Karpas-422 (cell line): ENCODE measurements at regions not wholly inside any gene's neighbourhood (a gene's known extent, or its start where the extent isn't known, plus 50 kb on each side); places are given as distances from the start of the nearest gene placed in this dataset.
A peak's percentile ranks its signal among the peaks of the same experiment; 100 is the strongest.
"Not testable (repeated sequence)": the region's sequence is repeated elsewhere in the genome, so short reads cannot be mapped to it uniquely, and the experiment has no call there.

ENCODE experiments used
- DNase-seq: peaks from one replicate; pipeline ENCODE4 v3.0.0-alpha.2; 2015
- H2AFZ ChIP-seq: fragments of 200-600 bp; sonication (generic); 2 replicates; pipeline ENCODE4 v1.6.1; 2014; ENCODE audit warnings: antibody characterized with exemption, low read length, mixed read lengths
- H3K27ac ChIP-seq: fragments of 200-600 bp; sonication (generic); 2 replicates; pipeline ENCODE4 v1.5.1; 2014; ENCODE audit warnings: mild to moderate bottlenecking, low read length, moderate library complexity
- H3K27me3 ChIP-seq: fragments of 200-600 bp; sonication (generic); 2 replicates; pipeline ENCODE4 v1.6.1; 2014; ENCODE audit warnings: low read length, mixed read lengths
- H3K36me3 ChIP-seq: fragments of 200-600 bp; sonication (generic); 2 replicates; pipeline ENCODE4 v1.6.1; 2014; ENCODE audit warnings: low read length, mixed read lengths; ENCODE audit not compliant: insufficient read depth
- H3K4me1 ChIP-seq: fragments of 200-600 bp; sonication (generic); 2 replicates; pipeline ENCODE4 v1.6.1; 2014; ENCODE audit warnings: mild to moderate bottlenecking, low read length, mixed read lengths
- H3K4me2 ChIP-seq: fragments of 200-600 bp; sonication (generic); 2 replicates; pipeline ENCODE4 v1.6.1; 2014; ENCODE audit warnings: low read length, low read depth, mild to moderate bottlenecking; ENCODE audit not compliant: poor library complexity, severe bottlenecking
- H3K4me3 ChIP-seq: fragments of 200-600 bp; sonication (generic); 2 replicates; pipeline ENCODE4 v1.5.1; 2014; ENCODE audit warnings: mild to moderate bottlenecking, antibody characterized with exemption, low read length, mixed read lengths
- H3K79me2 ChIP-seq: fragments of 200-600 bp; sonication (generic); 2 replicates; pipeline ENCODE4 v1.6.1; 2014; ENCODE audit warnings: mild to moderate bottlenecking, low read length, mixed read lengths
- H3K9ac ChIP-seq: fragments of 200-600 bp; sonication (generic); 2 replicates; pipeline ENCODE4 v1.6.0; 2014; ENCODE audit warnings: low read length
- H3K9me2 ChIP-seq: fragments of 200-600 bp; sonication (generic), shearing (Covaris generic); replicated peaks from 2 replicates; pipeline ENCODE4 v1.6.0; 2014; ENCODE audit warnings: mild to moderate bottlenecking, low read length, moderate library complexity; ENCODE audit not compliant: insufficient read depth
- H3K9me3 ChIP-seq: fragments of 300-700, 200-600 bp; sonication (generic); 2 replicates; pipeline ENCODE4 v1.6.1; 2014; ENCODE audit warnings: low read length, mixed read lengths
- H4K20me1 ChIP-seq: fragments of 200-600 bp; sonication (generic); 2 replicates; pipeline ENCODE4 v1.6.1; 2014; ENCODE audit warnings: mild to moderate bottlenecking, antibody characterized with exemption, low read length, low read depth; ENCODE audit not compliant: insufficient read depth

DNA sequence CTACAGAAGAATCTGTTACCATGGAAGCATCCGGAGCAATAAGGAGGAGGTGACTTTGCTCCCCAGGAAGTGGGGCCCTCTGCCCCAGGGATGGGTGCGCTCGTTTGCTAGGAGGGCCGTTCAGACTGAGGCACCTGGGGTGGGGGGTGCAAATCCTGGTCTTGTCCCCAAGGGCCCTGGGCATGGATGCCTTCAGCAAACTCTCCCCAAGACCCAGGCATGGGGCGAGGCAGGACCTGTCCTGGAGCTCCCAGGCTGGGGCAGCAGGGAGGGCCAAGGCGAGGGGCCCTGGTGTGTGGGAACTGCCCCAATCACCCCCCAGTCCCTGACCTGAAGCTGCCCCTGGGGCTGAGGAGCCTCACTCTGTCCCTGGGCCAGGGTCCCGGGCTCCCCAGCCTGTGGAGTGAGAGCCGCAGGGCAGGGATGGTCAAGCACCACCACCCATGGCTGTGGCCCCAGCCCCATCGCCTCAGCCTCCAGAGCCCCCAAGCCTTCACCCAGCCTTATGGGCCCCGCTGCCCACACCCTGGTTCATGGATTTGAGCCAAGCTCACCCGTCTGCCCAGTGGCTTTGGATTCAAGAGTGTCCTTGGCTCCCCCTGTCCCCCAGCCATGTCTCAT is 240.6 kb upstream of the SGCG start:
- no peak overlapping the region for H3K27ac ChIP-seq
- no peaks in the 10 kb centered on the region for H3K9me2 ChIP-seq
- H3K27me3 ChIP-seq, result no peaks in the 10 kb centered on the region
- H2AFZ ChIP-seq, result no peak overlapping the region
- H3K79me2 ChIP-seq, result no peaks in the 10 kb centered on the region
- H3K36me3 ChIP-seq, result no peaks in the 10 kb centered on the region
- no peaks in the 10 kb centered on the region for H3K9me3 ChIP-seq
- no peaks in the 10 kb centered on the region for H3K4me1 ChIP-seq
- no peaks in the 10 kb centered on the region for H4K20me1 ChIP-seq
- H3K4me3 ChIP-seq, result no peak overlapping the region
- H3K9ac ChIP-seq, result no peak overlapping the region
- no peak for DNase-seq
- H3K4me2 ChIP-seq, result no peak overlapping the region

DNA sequence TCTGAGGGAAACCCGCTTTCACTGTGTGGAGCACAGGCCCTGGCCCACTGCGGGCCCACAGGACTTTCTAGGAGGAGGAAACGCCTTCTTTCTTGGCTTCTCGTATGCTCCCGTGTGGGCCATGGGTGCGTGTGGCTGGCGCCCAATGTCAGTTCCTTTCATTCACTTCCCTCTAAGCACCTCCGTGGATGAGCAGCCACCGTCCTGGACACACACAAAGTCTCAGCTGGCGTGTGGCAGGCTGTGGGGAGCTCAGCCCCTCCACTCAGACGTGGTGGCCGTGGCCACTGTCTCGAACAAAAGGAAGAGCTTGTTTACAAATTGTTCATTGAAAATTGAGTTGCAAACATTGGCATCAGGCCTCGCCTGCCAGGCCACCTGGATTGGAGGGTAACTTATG is 240.0 kb upstream of the SGCG start:
- no peaks in the 10 kb centered on the region for H4K20me1 ChIP-seq
- H3K4me2 ChIP-seq, result no peak overlapping the region
- no peak overlapping the region for H2AFZ ChIP-seq
- H3K27ac ChIP-seq, result no peak overlapping the region
- no peak overlapping the region for H3K4me3 ChIP-seq
- no peaks in the 10 kb centered on the region for H3K9me2 ChIP-seq
- H3K36me3 ChIP-seq, result no peaks in the 10 kb centered on the region
- H3K9me3 ChIP-seq, result no peaks in the 10 kb centered on the region
- no peak overlapping the region for H3K9ac ChIP-seq
- DNase-seq, result no peak
- no peaks in the 10 kb centered on the region for H3K4me1 ChIP-seq
- H3K79me2 ChIP-seq, result no peaks in the 10 kb centered on the region
- H3K27me3 ChIP-seq, result no peaks in the 10 kb centered on the region

DNA sequence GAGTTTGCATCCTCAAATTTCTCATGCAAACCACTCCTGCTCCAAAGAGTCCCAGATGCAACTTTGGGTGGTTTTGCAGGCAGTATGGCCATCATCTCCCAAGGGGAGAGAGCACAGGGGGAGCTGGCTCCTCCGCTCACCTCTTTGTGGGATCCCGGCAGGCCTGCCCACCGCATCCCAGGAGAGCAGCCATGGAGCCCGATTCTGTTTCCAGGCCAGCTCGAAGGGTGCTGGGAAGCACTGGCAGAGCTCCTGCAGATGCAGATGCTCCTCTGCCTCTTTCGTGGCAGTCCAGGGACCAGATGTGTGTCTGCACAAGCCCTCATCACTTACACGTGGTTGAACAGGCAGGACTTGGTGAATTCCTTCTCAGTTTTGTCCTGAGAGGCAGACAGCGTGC is 239.3 kb upstream of the SGCG start:
- H3K36me3 ChIP-seq, H4K20me1 ChIP-seq, H3K4me1 ChIP-seq, DNase-seq, H3K4me2 ChIP-seq, H3K27ac ChIP-seq, H3K9ac ChIP-seq, H3K27me3 ChIP-seq, H3K79me2 ChIP-seq, H2AFZ ChIP-seq, H3K9me3 ChIP-seq, H3K4me3 ChIP-seq, H3K9me2 ChIP-seq: not testable (repeated sequence)

DNA sequence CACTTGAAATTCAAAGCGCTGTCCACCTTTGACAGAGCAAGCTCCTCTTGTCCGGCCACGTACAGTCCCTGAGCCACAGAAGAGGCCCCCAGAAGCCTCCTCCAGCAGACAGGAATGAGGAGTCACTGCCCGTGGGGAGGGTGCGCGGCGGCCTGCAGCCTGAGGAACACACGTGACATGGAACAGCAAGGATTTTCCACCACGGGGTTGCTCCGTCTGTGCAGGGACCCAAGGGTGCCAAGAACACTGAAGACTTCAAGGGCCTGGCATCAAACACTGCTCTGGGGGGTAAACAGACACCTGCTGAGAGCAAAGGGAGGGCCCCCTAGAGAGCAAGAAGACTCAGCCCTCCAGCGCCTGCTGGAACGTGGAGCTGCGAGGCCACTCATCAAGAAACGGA is 237.9 kb upstream of the SGCG start:
- not testable (repeated sequence) for DNase-seq, H3K79me2 ChIP-seq, H3K27me3 ChIP-seq, H2AFZ ChIP-seq, H3K9me3 ChIP-seq, H3K9ac ChIP-seq, H3K9me2 ChIP-seq, H3K4me1 ChIP-seq, H3K4me2 ChIP-seq, H3K36me3 ChIP-seq, H3K4me3 ChIP-seq, H4K20me1 ChIP-seq, H3K27ac ChIP-seq

DNA sequence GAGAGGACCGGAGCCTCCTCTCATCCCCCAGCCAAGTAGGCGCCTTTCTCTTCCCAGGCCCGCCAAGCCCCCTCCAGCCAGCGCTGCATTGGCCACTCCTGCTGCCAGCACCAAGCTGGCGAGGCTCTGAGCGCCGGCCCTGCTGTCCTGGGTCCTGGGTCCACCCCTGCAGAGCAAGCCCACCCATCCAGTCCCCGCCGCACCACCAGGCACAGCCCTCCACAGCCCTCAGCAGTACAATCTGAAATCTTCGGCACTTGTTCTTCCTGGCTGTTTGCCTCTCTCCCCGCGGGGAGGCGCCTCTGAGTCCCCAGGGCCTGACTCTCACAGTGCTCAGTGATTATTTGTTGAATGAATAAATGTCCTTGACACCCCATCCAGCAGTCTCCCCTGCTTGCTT is 236.4 kb upstream of the SGCG start:
- no peak overlapping the region for H3K4me3 ChIP-seq
- H3K79me2 ChIP-seq, result no peaks in the 10 kb centered on the region
- H3K27ac ChIP-seq, result no peak overlapping the region
- H3K36me3 ChIP-seq, result no peaks in the 10 kb centered on the region
- H4K20me1 ChIP-seq, result no peaks in the 10 kb centered on the region
- H3K4me2 ChIP-seq, result no peak overlapping the region
- no peaks in the 10 kb centered on the region for H3K4me1 ChIP-seq
- peak; percentile 42 for DNase-seq
- no peak overlapping the region for H2AFZ ChIP-seq
- no peak overlapping the region for H3K9ac ChIP-seq
- no peaks in the 10 kb centered on the region for H3K9me3 ChIP-seq
- H3K9me2 ChIP-seq, result no peaks in the 10 kb centered on the region
- no peaks in the 10 kb centered on the region for H3K27me3 ChIP-seq

DNA sequence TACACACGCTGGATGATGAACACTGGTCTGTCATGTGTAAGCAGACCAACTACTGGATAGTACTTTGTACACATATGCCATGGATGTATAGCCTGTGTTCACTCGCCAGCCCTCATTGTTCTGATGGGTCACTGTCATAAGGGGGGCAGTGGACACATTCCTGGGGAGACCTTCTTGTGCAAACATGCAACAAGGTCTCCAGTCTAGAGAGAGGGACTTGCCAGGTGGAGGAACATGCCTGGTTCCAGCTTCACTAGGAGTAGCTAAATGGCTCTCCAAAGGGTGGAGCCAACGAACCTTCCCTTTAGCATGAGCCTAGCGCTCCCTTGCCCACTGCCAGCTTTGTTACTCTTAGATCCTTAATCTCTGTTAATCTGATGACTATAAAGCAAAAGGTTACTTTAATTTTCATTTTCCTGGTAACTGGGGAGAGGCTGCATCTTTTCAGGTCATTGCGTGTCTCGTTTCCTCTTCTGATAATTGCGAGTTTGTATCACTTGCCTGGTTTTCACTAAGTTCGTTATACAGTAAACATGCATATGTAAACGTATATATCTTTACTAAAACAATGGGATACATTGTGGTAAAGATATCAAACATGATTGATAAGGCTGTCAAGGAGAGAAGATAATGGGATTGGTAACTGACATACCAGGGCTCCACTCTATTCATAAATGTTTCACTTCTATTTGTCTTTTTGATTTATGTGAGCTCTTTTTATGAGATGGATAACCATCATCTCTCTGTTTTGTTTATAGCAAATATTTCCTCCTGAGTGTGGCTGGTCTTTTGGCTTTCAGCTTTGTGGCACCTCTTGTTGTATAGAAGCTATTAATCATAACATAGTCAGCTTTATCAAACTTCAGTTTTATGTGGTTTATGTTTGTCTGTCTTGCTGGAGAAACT is 235.2 kb upstream of the SGCG start:
- H2AFZ ChIP-seq, result no peak overlapping the region
- H3K9me2 ChIP-seq, result no peaks in the 10 kb centered on the region
- DNase-seq, result no peak
- no peaks in the 10 kb centered on the region for H3K4me1 ChIP-seq
- no peak overlapping the region for H3K27ac ChIP-seq
- H3K9me3 ChIP-seq, result no peaks in the 10 kb centered on the region
- no peaks in the 10 kb centered on the region for H3K27me3 ChIP-seq
- H3K36me3 ChIP-seq, result no peaks in the 10 kb centered on the region
- H3K4me2 ChIP-seq, result no peak overlapping the region
- no peak overlapping the region for H3K9ac ChIP-seq
- no peaks in the 10 kb centered on the region for H3K79me2 ChIP-seq
- no peak overlapping the region for H3K4me3 ChIP-seq
- no peaks in the 10 kb centered on the region for H4K20me1 ChIP-seq

DNA sequence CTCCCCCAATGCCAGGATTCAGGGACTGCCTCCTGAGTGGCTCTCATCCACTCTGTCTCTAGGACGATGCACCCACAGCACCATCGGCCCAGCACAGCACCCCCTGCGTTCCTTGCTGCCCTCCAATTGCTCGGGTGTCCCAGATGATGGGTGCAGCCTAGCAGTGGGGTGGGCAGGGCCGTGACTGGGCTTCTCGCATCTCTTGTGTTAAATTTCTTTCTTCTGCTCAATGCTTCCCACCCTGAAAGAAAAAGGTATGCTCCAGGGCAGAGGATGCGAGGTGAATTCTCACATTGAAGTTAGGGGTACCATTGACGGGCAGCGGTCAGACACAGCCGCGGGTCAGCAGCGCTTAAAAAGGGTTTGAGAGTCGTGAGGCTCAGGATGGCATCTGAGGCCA is 232.4 kb upstream of the SGCG start:
- Histone ChIP-seq H3K4me3 (no peak overlapping the region), H3K9me2 (no peaks in the 10 kb centered on the region), H3K27ac (no peak overlapping the region), H3K9ac (no peak overlapping the region), H2AFZ (no peak overlapping the region), H3K36me3 (no peaks in the 10 kb centered on the region), H4K20me1 (no peaks in the 10 kb centered on the region), H3K79me2 (no peaks in the 10 kb centered on the region), H3K4me1 (no peaks in the 10 kb centered on the region), H3K27me3 (no peaks in the 10 kb centered on the region), H3K9me3 (no peaks in the 10 kb centered on the region), H3K4me2 (no peak overlapping the region)
- DNase-seq, result no peak

DNA sequence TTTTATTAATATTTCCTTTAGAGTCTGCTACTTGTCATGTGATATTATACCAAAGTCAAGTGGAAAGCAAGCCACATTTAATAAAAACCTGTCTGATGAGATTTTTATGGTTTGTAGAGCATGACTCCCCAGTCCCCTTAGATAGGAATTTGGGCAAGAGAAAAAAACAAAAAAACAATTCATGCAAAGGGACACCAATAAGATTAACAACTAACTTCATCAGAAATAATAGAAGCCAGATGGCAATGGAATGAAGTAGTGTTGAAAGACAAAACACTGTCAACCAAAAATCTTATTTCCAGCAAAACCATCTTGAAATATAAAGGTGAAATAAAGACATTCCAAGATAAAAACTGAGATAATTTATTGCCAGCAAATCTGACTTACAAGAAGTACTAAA is 228.8 kb upstream of the SGCG start:
- H3K4me3 ChIP-seq, H3K27ac ChIP-seq, H3K9me3 ChIP-seq: not testable (repeated sequence)

More for the DNA sequence above, 228.8 kb upstream of the SGCG start:
- not testable (repeated sequence) for H3K4me1 ChIP-seq, DNase-seq, H3K9ac ChIP-seq, H3K79me2 ChIP-seq, H4K20me1 ChIP-seq, H3K4me2 ChIP-seq, H3K27me3 ChIP-seq, H3K36me3 ChIP-seq, H3K9me2 ChIP-seq, H2AFZ ChIP-seq
